CD14-positive monocyte (primary cell): ENCODE measurements at regions not wholly inside any gene's neighbourhood (a gene's known extent, or its start where the extent isn't known, plus 50 kb on each side); places are given as distances from the start of the nearest gene placed in this dataset.

Experiments
- DNase-seq, 3 donors: peaks; one replicate each; pipeline ENCODE4 v3.0.0-alpha.2; 2011 to 2022
- H2AFZ ChIP-seq: 2 replicates; pipeline ENCODE4 v1.6.0; 2012; ENCODE audit warnings: mild to moderate bottlenecking, low read depth, low read length, inconsistent platforms; ENCODE audit not compliant: insufficient read depth, poor library complexity, severe bottlenecking
- H3K27ac ChIP-seq, 2 donors: 1 replicate in 1 of 2; 2 replicates in 1 of 2; pipeline ENCODE4 v1.5.1; 2012 to 2013; ENCODE audit warnings: low read length in 2 of 2, control low read depth in 1 of 2, inconsistent platforms in 1 of 2, low read depth in 1 of 2, mild to moderate bottlenecking in 1 of 2
- H3K27me3 ChIP-seq, 2 donors: one replicate each; pipeline versions ENCODE4 v1.6.0 to v1.6.1; 2011 to 2013; ENCODE audit warnings: low read length in 2 of 2; ENCODE audit not compliant: control insufficient read depth in 2 of 2, insufficient read depth in 2 of 2
- H3K36me3 ChIP-seq, 2 donors: replicated peaks in 1 of 2; 1 replicate in 1 of 2; 2 replicates in 1 of 2; pipeline versions ENCODE4 v1.5.1 to v1.6.1; 2012 to 2013; ENCODE audit warnings: low read length in 2 of 2, control low read depth in 1 of 2, inconsistent platforms in 1 of 2, mild to moderate bottlenecking in 1 of 2; ENCODE audit not compliant: insufficient read depth in 2 of 2, control insufficient read depth in 1 of 2
- H3K4me1 ChIP-seq, 2 donors: 1 replicate in 1 of 2; 2 replicates in 1 of 2; pipeline versions ENCODE4 v1.5.1 to v1.6.1; 2012 to 2013; ENCODE audit warnings: low read length in 2 of 2, control low read depth in 1 of 2, inconsistent platforms in 1 of 2, mild to moderate bottlenecking in 1 of 2, moderate library complexity in 1 of 2; ENCODE audit not compliant: insufficient read depth in 2 of 2, control insufficient read depth in 1 of 2
- H3K4me2 ChIP-seq: replicated peaks from 2 replicates; pipeline ENCODE3; 2012; ENCODE audit warnings: low read length, moderate library complexity, mild to moderate bottlenecking; ENCODE audit not compliant: poor library complexity, severe bottlenecking; ENCODE audit errors: extremely low read depth
- H3K4me3 ChIP-seq, 3 experiments: fragments of 200-600 bp in 1 of 3; sonication (generic) in 1 of 3; replicated peaks in 1 of 3; 1 replicate in 2 of 3; 2 replicates in 1 of 3; pipeline ENCODE4 v1.5.1; 2011 to 2013; ENCODE audit warnings: low read length in 3 of 3, mild to moderate bottlenecking in 3 of 3, control low read depth in 2 of 3, low read depth in 2 of 3, inconsistent platforms in 1 of 3, moderate library complexity in 1 of 3
- H3K79me2 ChIP-seq: 2 replicates; pipeline ENCODE4 v1.6.0; 2012; ENCODE audit warnings: mild to moderate bottlenecking, control low read depth, inconsistent platforms, low read length, moderate library complexity; ENCODE audit not compliant: insufficient read depth
- H3K9ac ChIP-seq: 2 replicates; pipeline ENCODE4 v1.6.0; 2017; ENCODE audit warnings: low read length, mild to moderate bottlenecking; ENCODE audit not compliant: insufficient read depth, poor library complexity, severe bottlenecking
- H3K9me3 ChIP-seq, 2 donors: replicated peaks in 1 of 2; 1 replicate in 1 of 2; 2 replicates in 1 of 2; pipeline versions ENCODE4 v1.5.1 to v1.6.1; 2012 to 2013; ENCODE audit warnings: low read length in 2 of 2, control low read depth in 1 of 2; ENCODE audit not compliant: control insufficient read depth in 1 of 2, insufficient read depth in 1 of 2
- H4K20me1 ChIP-seq: 2 replicates; pipeline ENCODE4 v1.6.0; 2012; ENCODE audit warnings: mild to moderate bottlenecking, low read length, control low read depth, moderate library complexity; ENCODE audit not compliant: insufficient read depth
- H3K27ac Mint-ChIP-seq, 7 donors: one replicate each; pipeline ENCODE4 v1.8.0; 2020; ENCODE audit warnings: mild to moderate bottlenecking in 7 of 7, mixed read lengths in 7 of 7, moderate library complexity in 6 of 7, inconsistent platforms in 2 of 7
- H3K27me3 Mint-ChIP-seq, 3 donors: one replicate each; pipeline ENCODE4 v1.8.0; 2021 to 2022; ENCODE audit warnings: low read depth in 3 of 3, mild to moderate bottlenecking in 3 of 3, mixed read lengths in 3 of 3, moderate library complexity in 3 of 3, inconsistent platforms in 1 of 3
- H3K36me3 Mint-ChIP-seq, 2 donors: one replicate each; pipeline ENCODE4 v1.8.0; 2020; ENCODE audit warnings: mixed read lengths in 2 of 2, inconsistent platforms in 1 of 2, mild to moderate bottlenecking in 1 of 2
- H3K4me1 Mint-ChIP-seq: one replicate; pipeline ENCODE4 v1.8.0; 2020; ENCODE audit warnings: mild to moderate bottlenecking, mixed read lengths
- H3K4me3 Mint-ChIP-seq, 2 donors: one replicate each; pipeline ENCODE4 v1.8.0; 2020; ENCODE audit warnings: mild to moderate bottlenecking in 2 of 2, mixed read lengths in 2 of 2, moderate library complexity in 1 of 2
- H3K9me3 Mint-ChIP-seq, 7 donors: one replicate each; pipeline ENCODE4 v1.8.0; 2020 to 2022; ENCODE audit warnings: mixed read lengths in 7 of 7, mild to moderate bottlenecking in 6 of 7, moderate library complexity in 6 of 7, inconsistent platforms in 2 of 7
- WGBS: methylation state at CpG from one replicate; pipeline ENCODE4 v1.1.5; 2013; ENCODE audit warnings: missing lambda C conversion rate; ENCODE audit not compliant: insufficient coverage; 5-methylcytosine and 5-hydroxymethylcytosine counted together
- intact Hi-C, 2 donors: fragments of 100-400 bp; cut with micrococcal nuclease; formaldehyde crosslinking; loops; one replicate each; pipeline versions ENCODE4 v1.15.0 to v1.15.1; 2023
- TF ChIP-seq, protein P1 (sequence below): fragments of 200-600 bp; IDR thresholded peaks from one replicate; pipeline ENCODE4 v1.8.0; 2022; ENCODE audit warnings: antibody characterized with exemption, mild to moderate bottlenecking

DNA sequence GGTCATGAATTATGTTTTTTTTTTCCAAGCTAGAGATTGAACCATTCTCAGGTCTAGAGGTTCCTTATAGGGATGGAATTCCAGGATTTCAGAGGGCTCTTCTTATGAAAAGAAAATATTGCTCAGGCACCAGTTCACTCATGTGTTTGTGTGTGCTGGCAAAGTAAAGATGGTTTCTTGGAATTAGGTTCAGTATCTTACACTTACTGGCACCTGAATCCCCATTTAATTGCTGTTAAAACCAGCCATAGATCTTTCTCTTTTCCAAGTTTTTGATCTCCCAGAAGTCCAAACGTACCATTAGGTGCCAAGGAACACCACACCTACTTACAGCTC lies 508.4 kb downstream of the CDH26 start:
- Histone ChIP-seq H4K20me1 (no peaks in the 10 kb centered on the region), H3K9ac (no peak overlapping the region), H3K4me2 (no peak overlapping the region), H3K27me3 (no peaks in the 10 kb centered on the region), H3K27ac (no peak overlapping the region), H3K79me2 (no peaks in the 10 kb centered on the region), H3K4me1 (no peaks in the 10 kb centered on the region), H3K36me3 (no peaks in the 10 kb centered on the region), H3K9me3 (no peaks in the 10 kb centered on the region), H2AFZ (no peak overlapping the region), H3K4me3 (no peak overlapping the region)
- intact Hi-C loops, result no loop called here
- DNase-seq, result no peak
- H3K27me3 Mint-ChIP-seq, result peaks cover under 1 to 7% (median 3%) of the 10 kb centered on the region in 3 donors
- H3K27ac Mint-ChIP-seq, result no peak overlapping the region
- H3K4me3 Mint-ChIP-seq, result no peak overlapping the region
- WGBS, result no CpG with 5 or more reads among the region's 1 CpG
- no peaks in the 10 kb centered on the region for H3K36me3 Mint-ChIP-seq
- TF ChIP-seq, protein P1, sequence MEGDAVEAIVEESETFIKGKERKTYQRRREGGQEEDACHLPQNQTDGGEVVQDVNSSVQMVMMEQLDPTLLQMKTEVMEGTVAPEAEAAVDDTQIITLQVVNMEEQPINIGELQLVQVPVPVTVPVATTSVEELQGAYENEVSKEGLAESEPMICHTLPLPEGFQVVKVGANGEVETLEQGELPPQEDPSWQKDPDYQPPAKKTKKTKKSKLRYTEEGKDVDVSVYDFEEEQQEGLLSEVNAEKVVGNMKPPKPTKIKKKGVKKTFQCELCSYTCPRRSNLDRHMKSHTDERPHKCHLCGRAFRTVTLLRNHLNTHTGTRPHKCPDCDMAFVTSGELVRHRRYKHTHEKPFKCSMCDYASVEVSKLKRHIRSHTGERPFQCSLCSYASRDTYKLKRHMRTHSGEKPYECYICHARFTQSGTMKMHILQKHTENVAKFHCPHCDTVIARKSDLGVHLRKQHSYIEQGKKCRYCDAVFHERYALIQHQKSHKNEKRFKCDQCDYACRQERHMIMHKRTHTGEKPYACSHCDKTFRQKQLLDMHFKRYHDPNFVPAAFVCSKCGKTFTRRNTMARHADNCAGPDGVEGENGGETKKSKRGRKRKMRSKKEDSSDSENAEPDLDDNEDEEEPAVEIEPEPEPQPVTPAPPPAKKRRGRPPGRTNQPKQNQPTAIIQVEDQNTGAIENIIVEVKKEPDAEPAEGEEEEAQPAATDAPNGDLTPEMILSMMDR, result no peak
- no peaks in the 10 kb centered on the region for H3K4me1 Mint-ChIP-seq
- peaks cover 0 to 5% (median 0%) of the 10 kb centered on the region in 7 donors for H3K9me3 Mint-ChIP-seq

DNA sequence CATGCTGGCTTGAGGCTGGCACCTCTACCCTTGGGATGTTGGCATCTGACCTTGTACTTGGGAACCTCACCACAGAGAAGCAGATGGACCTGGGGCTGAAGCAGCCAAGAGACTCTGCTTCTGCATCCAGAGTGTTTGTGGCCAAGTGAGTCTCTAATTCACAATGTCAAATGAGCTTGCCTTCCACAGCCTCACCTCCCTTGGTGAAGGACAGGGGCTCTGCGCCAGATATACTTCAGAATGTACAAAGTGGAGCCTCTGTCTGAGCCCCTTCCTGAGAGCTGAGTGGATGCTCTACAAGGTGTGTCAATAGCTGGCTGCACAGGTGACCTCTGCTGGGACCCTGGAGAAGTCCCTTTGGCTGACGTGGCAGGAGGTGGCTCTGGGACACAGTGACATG lies 508.9 kb downstream of the CDH26 start:
- H3K9me3 ChIP-seq, result no peaks in the 10 kb centered on the region
- H3K4me1 Mint-ChIP-seq, result no peaks in the 10 kb centered on the region
- H3K4me2 ChIP-seq, result no peak overlapping the region
- H3K4me1 ChIP-seq, result no peaks in the 10 kb centered on the region
- H3K36me3 Mint-ChIP-seq, result no peaks in the 10 kb centered on the region
- H3K4me3 ChIP-seq, result no peak overlapping the region
- WGBS, result 89% methylated on average over 1 of the region's 2 CpGs
- TF ChIP-seq, protein P1, result no peak
- H3K4me3 Mint-ChIP-seq, result no peak overlapping the region
- no peak for DNase-seq
- H2AFZ ChIP-seq, result no peak overlapping the region
- H3K9ac ChIP-seq, result no peak overlapping the region
- H3K9me3 Mint-ChIP-seq, result peaks cover 0 to 5% (median 0%) of the 10 kb centered on the region in 7 donors
- intact Hi-C loops, result no loop called here
- H3K36me3 ChIP-seq, result no peaks in the 10 kb centered on the region
- no peaks in the 10 kb centered on the region for H4K20me1 ChIP-seq
- H3K27me3 ChIP-seq, result no peaks in the 10 kb centered on the region
- no peak overlapping the region for H3K27ac Mint-ChIP-seq
- H3K27me3 Mint-ChIP-seq, result peaks cover 3 to 6% (median 5%) of the 10 kb centered on the region in 3 donors
- H3K79me2 ChIP-seq, result no peaks in the 10 kb centered on the region
- no peak overlapping the region for H3K27ac ChIP-seq
